Adrenal gland (tissue), 5 donors: ENCODE measurements at regions not wholly inside any gene's neighbourhood (a gene's known extent, or its start where the extent isn't known, plus 50 kb on each side); places are given as distances from the start of the nearest gene placed in this dataset.

Source experiments
- CTCF ChIP-seq, 6 experiments: fragments of 450-650 bp in 4 of 6; fragments of 200-600 bp in 2 of 6; sonication (generic) in 1 of 6; IDR thresholded peaks; 1 replicate in 5 of 6; 2 replicates in 1 of 6; pipeline versions ENCODE4 v1.5.1 to v1.8.0; 2016 to 2021; ENCODE audit warnings: antibody characterized with exemption in 6 of 6, mild to moderate bottlenecking in 2 of 6, moderate library complexity in 1 of 6
- POLR2A ChIP-seq, 2 donors: fragments of 450-650 bp; IDR thresholded peaks; one replicate each; pipeline ENCODE4 v1.6.1; 2017; ENCODE audit warnings: antibody characterized with exemption in 2 of 2, mild to moderate bottlenecking in 2 of 2, moderate library complexity in 1 of 2
- donor health status: DM: no; HTN: no; CAD: no.

- no peak for TF ChIP-seq CTCF (IDR thresholded peaks at IDR 0.05)
- no peak for TF ChIP-seq POLR2A (IDR thresholded peaks at IDR 0.05)
Measured at GRCh38 chr11:119897046-119897440, 168.0 kb upstream of the NECTIN1 start.
